ENCODE measurements at regions not wholly inside any gene's neighbourhood (a gene's known extent, or its start where the extent isn't known, plus 50 kb on each side); places are given as distances from the start of the nearest gene placed in this dataset.

- TF ChIP-seq CTCF (IDR thresholded peaks at IDR 0.05; ENCODE audit: insufficient read depth, low read depth, low read length) (no peak), EZH2 (IDR thresholded peaks at IDR 0.05; ENCODE audit: insufficient read depth, low read length) (no peak)
Measured at GRCh38 chr6:105755885-105756284, 330.3 kb upstream of the PRDM1 start.
